Hypothalamus (tissue), 51 donors: ENCODE measurements at regions not wholly inside any gene's neighbourhood (a gene's known extent, or its start where the extent isn't known, plus 50 kb on each side); places are given as distances from the start of the nearest gene placed in this dataset.
"Not testable (repeated sequence)": the region's sequence is repeated elsewhere in the genome, so short reads cannot be mapped to it uniquely, and the experiment has no call there.

Source experiments
- DNase-seq, 51 donors: peaks; one replicate each; lab custom pipeline; 2025; lab: John Stamatoyannopoulos, UW

GRCh38 chr19:27868007-27868406 is 1344.9 kb downstream of the UQCRFS1 start:
- no peak for DNase-seq

- no peak for DNase-seq
Observed at GRCh38 chr19:27865927-27866777, 1346.8 kb downstream of the UQCRFS1 start.

- DNase-seq = no peak
Observed at GRCh38 chr19:27861411-27861975, 1351.5 kb downstream of the UQCRFS1 start.

DNA sequence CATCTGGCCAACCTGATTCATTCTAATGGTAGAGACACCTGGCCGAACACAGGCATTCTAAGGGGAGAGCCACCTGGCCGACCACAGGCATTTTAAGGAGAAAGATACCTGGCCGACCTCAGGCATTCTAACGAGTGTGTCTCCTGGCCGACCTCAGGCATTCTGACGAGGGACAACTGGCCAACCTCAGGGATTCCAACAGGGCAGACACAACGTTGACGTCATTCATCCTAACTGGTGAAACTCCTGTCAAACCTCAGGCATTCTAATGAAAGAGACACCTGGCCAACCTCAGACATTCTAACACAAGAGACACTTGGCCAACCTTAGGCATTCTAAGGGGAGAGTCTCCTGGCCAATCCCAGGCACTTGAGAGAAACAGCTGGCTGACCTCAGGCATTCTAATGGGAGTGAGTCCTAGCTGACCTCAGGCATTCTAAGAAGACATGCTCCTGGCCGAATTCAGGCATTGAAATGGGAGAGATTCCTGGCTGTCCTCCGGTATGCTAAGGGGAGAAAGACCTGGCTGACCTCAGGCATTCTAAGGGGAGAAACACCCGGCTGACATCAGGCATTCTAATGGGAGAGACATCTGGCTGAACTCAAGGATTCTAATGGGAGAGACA is 1352.5 kb downstream of the UQCRFS1 start:
- DNase-seq = no peak

DNA sequence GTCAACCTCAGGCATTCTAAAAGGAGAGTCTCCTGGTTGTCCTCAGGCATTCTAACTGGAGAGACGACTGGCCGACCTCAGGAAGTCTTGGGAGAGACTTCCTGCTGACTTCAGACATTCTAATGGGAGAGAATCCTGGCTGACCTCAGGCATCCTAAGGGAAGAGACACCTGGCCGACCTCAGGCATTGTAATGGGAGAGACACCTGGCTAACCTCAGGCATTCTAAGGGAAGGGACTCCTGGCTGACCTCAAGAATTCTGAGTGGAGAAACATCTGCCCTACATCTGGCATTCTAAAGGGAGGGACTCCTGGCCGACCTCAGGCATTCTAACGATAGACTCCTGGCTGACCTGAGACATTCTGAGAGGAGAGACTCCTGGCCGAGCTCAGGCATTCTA is 1353.3 kb downstream of the UQCRFS1 start:
- DNase-seq = no peak

DNA sequence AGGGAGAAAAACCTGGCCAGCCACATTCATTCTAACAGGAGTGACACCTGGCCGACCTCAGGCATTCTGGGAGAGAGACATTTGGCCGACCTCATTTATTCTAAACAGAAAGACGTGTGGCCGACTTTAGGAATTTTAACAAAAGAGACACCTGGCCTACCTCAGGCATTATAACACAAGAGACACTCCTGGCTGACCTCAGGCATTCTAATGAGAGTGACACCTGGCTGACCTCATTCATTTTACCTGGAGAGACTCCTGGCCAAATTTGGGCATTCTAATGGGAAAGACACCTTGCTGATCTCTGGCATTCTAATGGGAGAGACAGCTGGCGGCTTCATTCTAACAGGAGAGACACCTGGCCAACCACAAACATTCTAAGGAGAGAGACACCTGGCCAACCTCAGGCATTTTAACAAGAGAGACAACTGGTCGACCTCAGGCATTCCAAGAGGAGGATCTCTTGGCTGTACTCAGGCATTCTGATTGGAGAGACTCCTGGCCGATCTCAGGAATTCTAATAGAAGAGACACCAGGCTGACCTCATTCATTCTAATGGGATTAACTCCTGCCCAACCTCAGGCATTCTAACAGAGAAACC is 1353.9 kb downstream of the UQCRFS1 start:
- no peak for DNase-seq

GRCh38 chr19:27852931-27853330 is 1360.0 kb downstream of the UQCRFS1 start:
- DNase-seq = not testable (repeated sequence)

GRCh38 chr19:27851543-27852060 is 1361.3 kb downstream of the UQCRFS1 start:
- no peak for DNase-seq

GRCh38 chr19:27851002-27851481 is 1361.9 kb downstream of the UQCRFS1 start:
- no peak for DNase-seq

DNA sequence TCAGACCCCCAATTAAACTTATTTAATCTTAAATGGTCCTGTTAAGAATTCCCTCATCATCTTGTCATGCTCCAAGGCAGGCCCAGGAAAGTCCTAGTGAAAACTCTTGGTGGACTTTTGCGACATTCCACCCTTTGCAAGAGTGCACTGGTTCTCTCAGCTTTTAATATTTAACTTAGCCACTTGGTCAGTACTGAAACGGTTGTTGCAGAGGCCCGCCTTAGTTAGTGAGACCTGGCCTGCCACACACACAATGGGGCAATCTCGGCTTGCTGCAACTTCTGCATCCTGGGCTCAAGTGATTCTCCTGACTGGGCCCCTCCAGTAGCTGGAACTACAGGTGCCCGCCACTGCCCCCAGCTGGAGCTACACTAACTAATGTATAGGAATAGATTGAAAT is 1366.0 kb downstream of the UQCRFS1 start:
- DNase-seq = no peak

GRCh38 chr19:27844261-27844660 is 1368.7 kb downstream of the UQCRFS1 start:
- no peak for DNase-seq

GRCh38 chr19:27843861-27844260 is 1369.1 kb downstream of the UQCRFS1 start:
- DNase-seq = no peak

DNA sequence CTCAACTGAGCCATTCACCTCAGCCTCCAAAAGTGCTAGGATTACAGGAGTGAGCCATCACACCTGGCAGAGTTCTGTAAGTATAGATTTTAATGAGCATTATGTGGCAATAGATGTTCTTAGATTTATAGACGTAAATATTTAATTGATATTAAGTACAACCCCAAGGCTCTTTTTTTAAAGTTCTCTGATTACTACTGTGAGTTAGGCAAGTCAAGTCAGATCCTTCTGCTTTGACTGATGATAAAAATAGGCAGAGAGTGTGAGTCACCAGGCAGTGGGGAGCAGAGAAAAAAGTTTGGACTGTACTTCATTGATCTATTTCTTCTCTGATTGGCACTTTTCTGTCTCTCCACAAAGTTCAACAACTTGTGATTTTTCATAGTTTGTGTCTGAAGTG is 1379.9 kb downstream of the UQCRFS1 start:
- no peak for DNase-seq

DNA sequence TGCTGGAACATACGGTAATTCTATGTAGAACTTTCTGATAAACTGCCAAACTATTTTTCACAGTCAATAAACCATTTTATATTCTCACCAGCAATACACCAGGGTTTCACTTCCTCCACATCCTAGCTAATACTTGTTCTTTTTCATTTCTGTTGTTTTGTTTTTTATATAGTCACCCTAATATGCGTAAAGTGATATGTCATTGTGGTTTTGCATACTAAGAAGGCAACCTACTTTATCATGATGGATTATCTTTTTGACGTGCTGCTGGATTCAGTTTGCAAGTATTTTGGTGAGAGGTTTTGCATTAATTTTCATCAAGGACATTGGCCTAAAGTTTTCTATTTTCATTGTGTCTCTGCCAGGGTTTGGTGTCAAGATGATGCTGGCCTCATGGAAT is 1384.1 kb downstream of the UQCRFS1 start:
- DNase-seq = no peak

- DNase-seq = no peak
Observed at GRCh38 chr19:27824108-27824507, 1388.8 kb downstream of the UQCRFS1 start.

DNA sequence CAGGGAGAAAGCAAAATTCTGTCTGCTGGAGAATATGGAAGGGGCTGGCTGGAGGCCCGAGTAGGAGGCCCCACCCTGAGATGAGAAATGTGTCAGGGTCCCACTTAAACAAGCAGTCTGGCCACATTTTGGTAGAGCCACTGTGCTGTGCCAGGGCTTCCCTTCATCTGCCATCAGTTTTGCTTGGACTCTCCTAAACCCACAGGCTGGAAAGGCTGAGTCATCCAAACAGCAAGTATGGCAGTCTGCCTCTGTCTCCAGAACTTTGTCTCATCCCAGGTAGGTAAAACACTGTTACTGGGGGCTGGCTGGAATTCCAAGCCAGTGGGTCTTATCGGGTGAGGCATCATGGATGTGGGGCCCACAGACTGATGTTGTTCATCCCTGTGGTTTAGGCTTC is 1390.6 kb downstream of the UQCRFS1 start:
- no peak for DNase-seq

DNA sequence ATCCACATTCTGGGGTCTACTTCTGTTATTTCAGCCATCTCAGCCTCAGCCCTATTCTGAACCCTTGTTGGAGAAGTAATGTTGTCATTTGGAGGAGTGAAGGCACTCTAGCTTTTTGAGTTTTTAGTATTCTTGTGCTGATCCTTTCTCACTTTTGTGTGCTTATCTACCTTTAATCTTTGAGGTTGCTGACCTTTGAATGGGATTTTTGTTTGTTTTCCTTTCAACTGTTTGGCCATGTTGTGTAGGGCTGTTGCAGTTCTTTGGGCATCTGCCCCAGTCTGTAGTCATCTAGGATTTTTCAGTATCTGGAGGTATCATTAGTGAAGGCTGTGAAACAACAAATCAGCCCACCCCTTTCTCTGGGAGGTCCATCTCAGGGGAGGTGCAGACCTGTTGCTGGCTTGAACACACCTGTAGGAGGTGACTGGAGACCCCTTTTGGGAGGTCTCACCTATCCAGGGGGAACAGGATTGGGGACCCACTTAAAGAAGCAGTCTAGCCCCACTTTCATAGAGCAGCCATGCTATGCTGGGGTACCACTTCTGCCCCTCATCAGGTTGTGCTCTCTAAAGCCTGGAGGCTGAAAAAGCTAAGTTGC is 1391.4 kb downstream of the UQCRFS1 start:
- no peak for DNase-seq

DNA sequence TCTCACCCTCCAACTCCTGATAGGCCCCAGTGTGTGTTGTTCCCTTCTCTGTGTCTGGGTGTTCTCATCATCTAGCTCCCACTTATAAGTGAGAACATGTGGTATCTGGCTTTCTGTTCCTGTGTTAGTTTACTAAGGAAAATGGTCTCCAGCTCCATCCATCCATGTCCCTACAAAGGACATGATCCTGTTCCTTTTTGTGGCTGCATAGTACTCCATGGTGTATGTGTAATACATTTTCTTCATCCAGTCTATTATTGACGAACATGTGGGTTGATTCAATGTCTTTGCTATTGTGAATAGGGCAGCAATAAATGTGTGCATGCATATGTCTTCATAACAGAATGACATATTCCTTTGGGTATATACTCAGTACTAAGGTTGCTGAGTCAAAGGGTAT is 1397.0 kb downstream of the UQCRFS1 start:
- DNase-seq = no peak

DNA sequence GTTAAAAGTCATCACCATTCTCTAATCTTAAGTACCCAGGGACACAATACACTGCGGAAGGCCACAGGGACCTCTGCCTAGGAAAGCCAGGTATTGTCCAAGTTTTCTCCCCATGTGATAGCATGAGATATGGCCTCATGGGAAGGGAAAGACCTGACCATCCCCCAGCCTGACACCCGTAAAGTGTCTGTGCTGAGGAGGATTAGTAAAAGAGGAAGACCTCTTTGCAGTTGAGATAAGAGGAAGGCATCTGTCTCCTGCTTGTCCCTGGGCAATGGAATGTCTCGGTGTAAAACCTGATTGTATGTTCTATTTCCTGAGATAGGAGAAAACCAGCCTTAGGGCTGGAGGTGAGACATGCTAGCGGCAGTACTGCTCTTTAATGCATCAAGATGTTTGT is 1398.1 kb downstream of the UQCRFS1 start:
- not testable (repeated sequence) for DNase-seq

GRCh38 chr19:27814274-27814673 is 1398.7 kb downstream of the UQCRFS1 start:
- DNase-seq = not testable (repeated sequence)
